Natural killer cell (primary cell): ENCODE measurements at regions not wholly inside any gene's neighbourhood (a gene's known extent, or its start where the extent isn't known, plus 50 kb on each side); places are given as distances from the start of the nearest gene placed in this dataset.

Source experiments
- ATAC-seq, 3 donors: fragments of 150-1000 bp in 2 of 3; fragments of 200-7000 bp in 1 of 3; cut with Tn5 transposase; 1 replicate in 1 of 3; 2 replicates in 2 of 3; pipeline ENCODE4 v1.10.0; 2021; ENCODE audit warnings: mild to moderate bottlenecking in 2 of 3, moderate library complexity in 2 of 3
- DNase-seq, 2 donors: peaks; one replicate each; pipeline versions ENCODE4 v3.0.0 to v3.0.0-alpha.2; 2013 to 2021; ENCODE audit warnings: mixed read lengths in 1 of 2
- H3K27ac ChIP-seq: one replicate; pipeline ENCODE4 v1.5.1; 2013; ENCODE audit warnings: mild to moderate bottlenecking, low read length
- H3K27me3 ChIP-seq: one replicate; pipeline ENCODE4 v1.6.1; 2013; ENCODE audit warnings: low read length; ENCODE audit not compliant: control insufficient read depth, insufficient read depth
- H3K36me3 ChIP-seq: one replicate; pipeline ENCODE4 v1.6.1; 2013; ENCODE audit warnings: low read length; ENCODE audit not compliant: control insufficient read depth, insufficient read depth
- H3K4me1 ChIP-seq: one replicate; pipeline ENCODE4 v1.6.1; 2013; ENCODE audit warnings: low read length; ENCODE audit not compliant: control insufficient read depth, insufficient read depth
- H3K4me3 ChIP-seq: one replicate; pipeline ENCODE4 v1.5.1; 2013; ENCODE audit warnings: low read length
- H3K9me3 ChIP-seq: one replicate; pipeline ENCODE4 v1.6.1; 2013; ENCODE audit warnings: low read length; ENCODE audit not compliant: control insufficient read depth, insufficient read depth
- H3K27ac Mint-ChIP-seq, 2 donors: one replicate each; pipeline ENCODE4 v1.8.0; 2022; ENCODE audit warnings: mild to moderate bottlenecking in 2 of 2, mixed read lengths in 2 of 2, moderate library complexity in 1 of 2
- H3K27me3 Mint-ChIP-seq, 2 donors: one replicate each; pipeline ENCODE4 v1.8.0; 2022; ENCODE audit warnings: low read depth in 2 of 2, mixed read lengths in 2 of 2
- H3K36me3 Mint-ChIP-seq: one replicate; pipeline ENCODE4 v1.8.0; 2022; ENCODE audit warnings: mixed read lengths
- H3K4me1 Mint-ChIP-seq, 2 donors: one replicate each; pipeline ENCODE4 v1.8.0; 2022; ENCODE audit warnings: mixed read lengths in 2 of 2
- H3K4me3 Mint-ChIP-seq: one replicate; pipeline ENCODE4 v1.8.0; 2022; ENCODE audit warnings: mild to moderate bottlenecking, moderate library complexity, mixed read lengths
- H3K9me3 Mint-ChIP-seq, 2 donors: one replicate each; pipeline ENCODE4 v1.8.0; 2022; ENCODE audit warnings: mixed read lengths in 2 of 2
- CTCF ChIP-seq: fragments of 200-600 bp; IDR thresholded peaks from one replicate; pipeline ENCODE4 v1.8.0; 2022; ENCODE audit warnings: antibody characterized with exemption
- WGBS: methylation state at CpG from one replicate; pipeline ENCODE4 v1.1.7; 2013; ENCODE audit warnings: missing lambda C conversion rate; ENCODE audit not compliant: insufficient coverage; 5-methylcytosine and 5-hydroxymethylcytosine counted together
- intact Hi-C: fragments of 100-400 bp; cut with micrococcal nuclease; formaldehyde crosslinking; loops from one replicate; pipeline ENCODE4 v1.14.2; 2022

- H3K27ac ChIP-seq = no peak overlapping the region
- H3K27me3 Mint-ChIP-seq = no peaks in the 10 kb centered on the region
- intact Hi-C loops = no loop called here
- no peaks in the 10 kb centered on the region for H3K4me1 Mint-ChIP-seq
- H3K4me3 ChIP-seq = no peak overlapping the region
- H3K27me3 ChIP-seq = no peaks in the 10 kb centered on the region
- peaks cover 5% of the 10 kb centered on the region for H3K36me3 Mint-ChIP-seq
- H3K9me3 ChIP-seq = no peaks in the 10 kb centered on the region
- ATAC-seq (no peak), DNase-seq (no peak)
- H3K4me1 ChIP-seq = no peaks in the 10 kb centered on the region
- no peak overlapping the region for H3K4me3 Mint-ChIP-seq
- 94% methylated on average over 3 of the region's 3 CpGs for WGBS
- TF ChIP-seq CTCF = no peak
- peaks cover 17 to 20% of the 10 kb centered on the region in 2 donors for H3K9me3 Mint-ChIP-seq
- H3K27ac Mint-ChIP-seq = no peak overlapping the region
- no peaks in the 10 kb centered on the region for H3K36me3 ChIP-seq
Measured at GRCh38 chr21:16768096-16768495, 744.7 kb upstream of the CXADR start.

GRCh38 chr21:16770266-16770665 lies 742.6 kb upstream of the CXADR start:
- peaks cover 21 to 22% of the 10 kb centered on the region in 2 donors for H3K9me3 Mint-ChIP-seq
- TF ChIP-seq CTCF = no peak
- H3K9me3 ChIP-seq = peaks cover 3% of the 10 kb centered on the region
- no peaks in the 10 kb centered on the region for H3K36me3 ChIP-seq
- no peak overlapping the region for H3K4me3 ChIP-seq
- H3K27ac Mint-ChIP-seq = no peak overlapping the region
- H3K27me3 Mint-ChIP-seq = no peaks in the 10 kb centered on the region
- no peaks in the 10 kb centered on the region for H3K4me1 ChIP-seq
- no peak for ATAC-seq
- no peak for DNase-seq
- no peaks in the 10 kb centered on the region for H3K27me3 ChIP-seq
- H3K36me3 Mint-ChIP-seq = peaks cover 5% of the 10 kb centered on the region
- intact Hi-C loops = no loop called here
- no peaks in the 10 kb centered on the region for H3K4me1 Mint-ChIP-seq
- H3K4me3 Mint-ChIP-seq = no peak overlapping the region
- no peak overlapping the region for H3K27ac ChIP-seq

GRCh38 chr21:16773206-16773605 lies 739.6 kb upstream of the CXADR start:
- Mint-ChIP-seq H3K36me3 (peaks cover 3% of the 10 kb centered on the region), H3K4me3 (no peak overlapping the region), H3K27me3 (no peaks in the 10 kb centered on the region), H3K27ac (no peak overlapping the region), H3K4me1 (no peaks in the 10 kb centered on the region), H3K9me3 (peaks cover 18 to 21% of the 10 kb centered on the region in 2 donors)
- no peak for ATAC-seq
- TF ChIP-seq CTCF = no peak
- DNase-seq = no peak
- peaks cover 8% of the 10 kb centered on the region for H3K9me3 ChIP-seq
- no peaks in the 10 kb centered on the region for H3K36me3 ChIP-seq
- no peaks in the 10 kb centered on the region for H3K27me3 ChIP-seq
- intact Hi-C loops = no loop called here
- WGBS = no CpG with 5 or more reads among the region's 1 CpG
- no peak overlapping the region for H3K27ac ChIP-seq
- H3K4me1 ChIP-seq = no peaks in the 10 kb centered on the region
- H3K4me3 ChIP-seq = no peak overlapping the region

- H3K27me3 ChIP-seq = no peaks in the 10 kb centered on the region
- Mint-ChIP-seq H3K9me3 (peaks cover 19 to 25% of the 10 kb centered on the region in 2 donors), H3K27ac (no peak overlapping the region), H3K4me1 (no peaks in the 10 kb centered on the region), H3K27me3 (no peaks in the 10 kb centered on the region), H3K36me3 (peaks cover 11% of the 10 kb centered on the region), H3K4me3 (no peak overlapping the region)
- no peaks in the 10 kb centered on the region for H3K4me1 ChIP-seq
- peaks cover 10% of the 10 kb centered on the region for H3K9me3 ChIP-seq
- H3K27ac ChIP-seq = no peak overlapping the region
- H3K36me3 ChIP-seq = no peaks in the 10 kb centered on the region
- TF ChIP-seq CTCF = no peak
- no peak overlapping the region for H3K4me3 ChIP-seq
- ATAC-seq = no peak
- intact Hi-C loops = no loop called here
- no peak for DNase-seq
- WGBS = 71% methylated on average over 5 of the region's 5 CpGs
Measured at GRCh38 chr21:16775076-16775475, 737.8 kb upstream of the CXADR start.
